ENCODE measurements at regions not wholly inside any gene's neighbourhood (a gene's known extent, or its start where the extent isn't known, plus 50 kb on each side); places are given as distances from the start of the nearest gene placed in this dataset.

DNA sequence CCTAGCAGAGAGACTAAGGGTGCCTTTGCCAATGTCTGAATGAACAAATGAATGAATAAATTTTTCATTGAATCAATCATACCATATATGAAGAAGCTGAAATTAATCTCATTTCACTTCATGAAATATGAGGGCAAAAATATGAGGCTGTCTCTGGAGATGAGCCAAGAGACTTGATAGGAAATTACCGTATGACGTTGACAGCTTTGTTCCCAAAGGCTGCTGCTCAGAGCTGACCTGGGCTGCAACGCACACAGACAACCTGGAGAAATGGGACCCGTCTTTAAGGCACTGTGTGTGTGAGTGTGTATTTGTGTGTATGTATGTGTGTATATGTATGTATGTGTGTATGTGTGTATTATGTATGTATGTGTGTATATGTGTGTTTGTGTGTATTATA is 226.1 kb downstream of the IRX2 start:
- no peak for DNase-seq

DNA sequence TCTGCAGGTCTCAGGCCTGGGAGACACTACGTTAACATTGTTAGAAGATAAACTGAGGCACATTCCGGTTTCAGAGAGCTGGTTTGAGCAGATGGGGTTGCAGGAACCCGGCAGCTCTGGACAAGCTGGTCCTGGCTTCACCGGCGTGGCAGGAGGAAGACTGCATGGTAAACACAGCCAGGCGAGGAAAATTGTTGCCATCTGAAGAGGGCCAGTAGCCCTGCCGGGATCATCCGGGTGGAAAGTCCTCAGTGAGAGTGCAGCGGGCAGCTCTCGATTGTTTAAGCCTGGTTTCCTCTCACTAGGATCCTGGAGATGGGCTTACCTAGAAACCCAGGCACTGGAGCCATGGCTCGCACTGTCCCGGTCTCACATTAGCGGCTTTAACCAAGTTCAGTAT is 226.9 kb downstream of the IRX2 start:
- no peak for DNase-seq

DNA sequence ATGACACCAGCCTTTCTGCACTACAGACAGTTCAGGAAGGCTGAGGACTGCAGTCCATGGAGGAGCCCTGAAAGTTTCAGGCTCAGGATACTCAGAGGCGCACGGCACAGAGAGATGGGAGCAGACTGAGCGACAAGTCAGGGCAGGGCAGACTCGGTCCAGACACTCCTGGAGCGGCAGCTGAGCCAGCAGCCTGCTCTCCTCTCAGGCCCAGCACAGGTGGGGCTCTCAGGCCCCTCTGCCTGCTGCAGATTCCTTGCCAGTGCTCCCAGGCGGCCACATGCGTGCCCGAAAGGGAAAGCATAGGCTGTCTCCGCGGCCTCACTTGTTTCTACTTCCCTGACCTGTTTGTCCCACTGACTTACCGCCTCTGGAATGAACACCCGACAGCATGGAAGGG is 228.3 kb downstream of the IRX2 start:
- DNase-seq = no peak

DNA sequence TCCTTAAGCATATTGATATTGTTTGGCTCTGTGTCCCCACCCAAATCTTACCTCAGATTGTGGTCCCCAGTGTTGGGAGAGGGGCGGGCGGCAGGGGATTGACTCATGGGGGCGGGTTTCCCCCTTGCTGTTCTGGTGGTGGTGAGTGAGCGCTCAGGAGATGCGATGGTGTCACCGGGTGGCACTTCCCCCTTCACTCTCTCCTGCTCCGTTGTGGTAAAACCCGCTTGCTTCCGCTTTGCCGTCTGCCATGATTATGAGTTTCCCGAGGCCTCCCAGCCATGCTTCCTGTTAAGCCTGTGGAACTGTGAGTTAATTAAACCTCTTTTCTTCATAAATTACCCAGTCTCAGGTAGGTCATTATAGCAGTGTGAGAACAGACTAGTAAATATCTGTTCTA is 229.1 kb downstream of the IRX2 start:
- no peak for DNase-seq

DNA sequence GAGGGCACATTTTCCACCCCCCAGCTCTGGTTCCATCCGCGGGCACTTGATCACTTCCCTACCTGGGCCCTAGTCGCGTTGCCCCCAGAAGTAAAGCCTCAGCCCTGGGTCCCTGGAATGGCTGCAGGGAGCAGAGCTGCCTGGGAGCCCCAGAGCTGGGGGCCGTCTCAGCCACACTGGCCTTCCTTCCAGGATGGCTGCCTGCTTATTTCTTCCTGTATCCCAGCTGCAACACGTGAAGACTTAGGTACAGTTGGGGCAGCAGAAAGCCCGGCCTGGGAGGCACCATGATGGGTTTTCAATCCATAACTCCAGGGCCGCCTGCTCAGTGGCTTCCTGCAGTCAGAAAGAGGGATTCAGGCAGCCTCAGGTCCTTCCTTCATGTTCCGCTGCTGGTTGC is 232.3 kb downstream of the IRX2 start:
- DNase-seq = no peak

DNA sequence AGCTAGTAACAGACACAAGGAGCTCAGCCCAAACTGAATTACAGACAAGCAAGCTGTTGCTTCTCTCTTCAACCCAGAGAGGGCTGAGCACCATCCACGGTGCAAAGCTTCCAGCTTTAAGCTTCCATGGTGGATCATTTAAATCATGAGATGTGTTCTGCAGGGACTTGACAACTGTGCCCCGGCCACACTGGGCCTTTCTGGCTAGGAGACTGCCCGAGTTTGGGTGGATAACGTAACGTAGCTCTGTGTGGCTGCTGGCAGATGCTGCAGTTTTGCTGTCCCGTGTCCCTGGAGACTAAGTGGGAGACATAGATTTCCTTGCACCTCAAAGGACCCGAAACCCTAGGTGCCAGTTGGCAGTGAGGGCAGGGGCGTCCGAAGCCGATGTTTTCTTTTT is 234.0 kb downstream of the IRX2 start:
- no peak for DNase-seq

DNA sequence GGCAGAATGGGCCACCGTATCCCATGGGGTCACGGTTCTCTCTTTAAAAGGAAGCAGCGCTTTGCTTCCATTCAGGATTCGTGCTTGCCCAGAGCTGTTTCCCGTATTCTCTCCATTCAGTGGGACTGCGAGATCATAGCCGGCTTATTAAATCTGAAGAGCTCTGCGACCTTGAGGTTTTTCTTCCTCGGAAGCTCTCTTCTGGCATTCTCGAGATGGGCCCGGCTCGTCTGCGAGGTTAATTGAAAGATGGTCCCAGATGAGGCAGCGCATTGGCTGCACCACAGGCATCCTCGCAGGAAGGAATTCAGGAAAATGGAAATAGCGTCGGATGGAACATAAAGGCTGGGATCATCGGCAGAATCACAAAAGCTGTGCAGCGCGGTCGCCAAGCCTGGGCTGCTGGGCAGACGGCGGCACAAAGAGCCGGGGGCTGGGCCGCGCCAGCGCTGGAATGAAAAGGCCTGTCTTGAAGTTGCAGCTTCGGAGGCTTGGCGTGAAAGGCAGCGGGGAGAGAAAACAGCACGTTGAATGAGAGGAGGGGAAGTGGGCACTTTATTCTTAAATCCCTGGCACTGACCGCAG is 236.2 kb downstream of the IRX2 start:
- no peak for DNase-seq

DNA sequence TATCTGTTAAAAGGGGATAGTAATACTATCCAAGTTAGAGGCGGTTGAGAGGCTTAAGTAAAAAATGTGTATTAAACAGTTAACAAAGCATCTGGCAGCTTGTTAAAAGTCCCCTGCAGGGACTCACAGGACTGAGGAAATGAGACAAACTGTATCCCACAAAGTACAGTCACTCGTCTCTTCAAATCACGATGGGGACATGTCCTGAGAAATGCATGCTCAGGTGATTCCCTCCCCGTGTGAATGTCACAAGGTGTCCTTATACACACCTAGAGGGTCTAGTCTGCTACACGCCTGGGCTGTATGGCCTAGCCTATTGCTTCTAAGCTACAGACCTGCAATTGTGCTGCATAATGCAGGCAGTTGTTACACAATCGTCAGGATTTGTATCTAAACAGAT is 237.0 kb downstream of the IRX2 start:
- DNase-seq = no peak

DNA sequence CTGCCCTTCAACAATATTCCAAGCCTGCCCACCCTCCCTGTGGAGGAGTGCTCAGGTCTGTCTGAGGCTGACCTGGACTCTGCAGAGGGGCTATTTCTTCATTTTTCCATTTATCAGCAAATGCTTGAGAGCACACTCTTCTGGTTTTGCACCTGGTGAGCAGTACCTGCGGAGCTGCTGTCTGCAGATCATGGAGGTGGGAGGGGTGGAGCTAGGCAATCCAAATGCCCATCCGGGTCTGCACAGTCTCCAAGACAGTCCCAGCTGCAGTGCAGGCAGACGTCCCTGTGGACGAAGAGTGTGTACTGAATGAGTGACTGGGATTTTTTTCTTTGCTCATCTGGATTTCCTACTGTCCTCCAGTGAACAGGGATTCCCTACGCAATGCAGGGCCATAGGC is 239.8 kb downstream of the IRX2 start:
- no peak for DNase-seq

DNA sequence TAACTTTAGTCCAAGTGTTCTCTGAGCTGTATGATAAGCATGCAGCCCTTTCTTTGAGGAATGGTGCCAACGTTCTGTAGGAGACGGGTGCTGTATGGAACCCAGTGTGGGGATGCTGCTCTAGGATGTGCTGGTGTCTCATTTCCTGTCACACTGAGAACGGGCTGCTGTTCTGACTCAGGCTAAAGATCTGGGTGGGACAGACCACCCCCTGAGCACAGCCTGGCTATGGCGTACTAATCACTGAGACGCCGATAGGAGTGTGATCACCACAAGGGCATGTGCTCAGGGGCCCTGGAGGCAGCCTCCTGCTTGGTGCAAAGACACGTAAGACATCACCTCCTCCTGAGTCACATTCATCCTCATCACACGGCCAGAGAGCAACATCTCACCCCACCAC is 240.4 kb downstream of the IRX2 start:
- DNase-seq = no peak

DNA sequence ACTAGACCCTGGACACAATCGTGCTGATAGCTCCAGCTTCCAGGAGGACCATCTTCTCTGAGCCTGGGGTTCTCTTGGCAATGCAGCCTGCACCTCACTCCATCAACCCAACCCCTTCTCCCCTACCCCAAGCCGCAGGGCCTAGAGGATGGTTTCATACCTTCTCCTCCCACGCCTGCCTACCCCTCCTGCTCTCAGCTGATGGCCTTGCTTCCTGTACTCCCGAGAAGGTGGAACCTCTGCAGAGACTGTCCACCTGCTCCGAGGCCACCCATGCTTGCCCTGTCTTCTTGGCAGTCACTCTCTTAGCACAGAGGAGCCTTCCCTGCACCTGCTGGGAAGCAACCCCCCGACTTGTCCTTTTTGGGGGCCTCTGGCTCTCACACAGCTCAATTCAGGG is 241.9 kb downstream of the IRX2 start:
- DNase-seq = no peak

DNA sequence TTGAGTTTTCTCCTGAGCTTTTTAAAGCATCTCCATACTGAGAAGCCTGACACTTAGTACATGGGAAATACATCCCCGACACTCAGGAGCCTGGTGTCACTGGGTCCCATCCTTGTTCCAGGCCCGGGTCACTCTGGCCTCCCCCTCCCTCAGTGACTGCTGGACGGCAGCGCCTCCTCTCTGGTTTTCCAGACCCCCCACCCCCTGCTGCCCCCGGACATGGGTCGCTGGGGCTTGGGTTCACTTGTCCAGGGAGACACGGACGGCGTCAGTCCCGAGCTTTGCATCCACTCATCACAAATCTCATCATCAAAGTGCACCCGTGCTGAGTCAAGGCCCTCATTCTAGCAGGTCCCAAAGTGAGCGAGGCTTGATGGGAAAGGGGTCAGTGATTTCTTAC is 243.0 kb downstream of the IRX2 start:
- DNase-seq = no peak

DNA sequence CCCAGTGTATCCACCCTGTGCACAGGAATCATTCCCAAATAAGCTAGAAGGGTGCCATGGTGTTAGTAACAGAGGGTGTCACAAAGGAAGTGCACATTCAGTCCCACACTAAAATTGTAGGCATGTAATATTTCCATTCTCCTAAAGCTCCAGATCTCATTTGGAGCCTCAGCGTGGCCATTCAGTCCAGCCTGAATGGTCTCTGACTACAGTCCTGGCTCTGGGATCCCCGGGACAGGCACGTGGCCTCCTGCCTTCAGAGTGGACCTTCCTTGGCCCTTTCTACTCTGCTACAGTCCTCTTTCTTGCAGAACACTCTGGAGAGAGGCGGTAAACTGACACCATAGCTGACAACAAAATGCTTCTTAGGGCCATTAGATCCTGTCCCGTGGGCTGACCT is 243.9 kb downstream of the IRX2 start:
- DNase-seq = no peak

DNA sequence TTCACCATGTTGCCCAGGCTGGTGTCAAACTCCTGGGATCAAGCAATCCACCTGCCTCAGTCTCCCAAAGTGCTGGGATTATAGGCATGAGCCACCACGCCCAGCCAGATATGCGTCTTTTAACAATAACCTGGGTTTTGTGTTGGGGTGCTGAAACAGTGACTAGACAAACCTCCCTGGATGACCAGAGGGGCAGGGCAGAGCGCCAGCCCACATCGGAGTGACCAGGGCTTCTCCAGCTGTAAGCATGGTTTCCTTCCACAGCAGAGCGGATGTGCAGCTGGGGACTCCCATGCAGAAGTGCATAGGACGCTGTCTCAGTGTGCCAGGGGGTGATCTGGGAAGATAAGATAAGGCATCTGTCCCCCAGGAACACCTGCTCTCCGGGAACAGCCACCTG is 244.9 kb downstream of the IRX2 start:
- no peak for DNase-seq

DNA sequence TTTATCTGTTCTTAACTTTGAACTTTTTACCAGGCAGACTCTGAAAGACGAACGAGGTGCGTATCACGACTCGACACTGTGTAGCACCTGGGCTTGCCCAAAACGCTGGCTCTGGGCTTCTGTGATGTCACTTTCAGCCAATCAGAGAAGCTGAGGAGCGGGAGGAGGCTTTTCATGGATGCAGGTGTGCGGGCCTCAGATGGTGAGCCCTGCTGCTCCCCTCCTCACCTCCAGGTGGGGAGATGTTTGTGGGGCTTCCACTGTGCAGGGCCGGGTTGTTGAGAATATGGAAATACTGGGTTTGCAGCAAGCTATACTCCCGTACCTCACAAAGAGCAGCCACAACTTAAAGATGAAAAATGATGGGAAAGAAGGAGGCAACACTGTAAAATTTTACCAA is 246.3 kb downstream of the IRX2 start:
- no peak for DNase-seq

DNA sequence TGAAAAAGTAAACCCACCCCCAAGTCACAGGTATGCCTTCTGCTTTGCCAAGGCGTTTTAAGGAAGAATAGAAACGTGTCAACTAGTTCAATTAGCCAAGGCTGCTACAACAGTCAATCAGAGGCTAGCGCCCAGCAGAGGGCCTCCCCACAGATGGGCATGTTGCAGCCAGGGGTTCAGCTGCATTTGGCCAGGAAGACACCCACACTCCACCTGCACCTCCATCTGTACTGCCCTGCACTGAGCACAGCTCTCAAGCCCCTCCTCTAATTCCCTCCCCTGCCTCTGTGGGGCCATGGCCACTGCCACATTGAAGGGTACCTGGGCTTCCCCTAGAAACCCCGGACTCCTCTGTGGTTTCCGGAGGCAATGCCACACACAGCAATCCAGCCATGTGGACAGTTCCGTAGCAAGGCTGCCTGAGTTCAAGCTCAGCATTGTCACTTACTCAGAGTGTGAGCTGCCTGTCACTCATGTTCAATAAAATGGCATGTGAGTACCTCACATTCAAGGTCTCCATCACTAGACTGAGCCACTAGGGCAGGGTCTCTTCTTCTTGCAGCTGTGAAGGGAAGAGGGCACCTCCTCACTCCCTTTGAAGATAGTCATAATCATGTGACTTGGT is 248.4 kb downstream of the IRX2 start:
- no peak for DNase-seq

DNA sequence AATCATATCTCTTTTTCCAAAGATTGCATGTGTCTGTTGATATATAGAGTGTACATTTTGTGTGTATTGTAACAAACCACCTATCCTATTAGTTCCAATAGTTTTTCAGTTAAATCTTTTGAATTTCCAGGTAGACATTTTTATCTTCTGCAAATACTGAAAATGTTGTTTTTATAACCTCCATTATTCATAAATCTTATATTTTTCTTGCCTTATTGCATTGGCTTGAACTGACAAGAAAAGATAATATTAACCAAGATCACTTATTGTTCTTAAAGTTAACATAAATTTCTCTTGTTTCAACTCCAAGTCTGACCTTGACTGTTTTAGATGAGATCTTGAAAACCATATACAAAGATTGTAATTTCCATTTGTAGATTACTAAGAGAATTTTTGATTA is 251.6 kb downstream of the IRX2 start:
- DNase-seq = no peak

DNA sequence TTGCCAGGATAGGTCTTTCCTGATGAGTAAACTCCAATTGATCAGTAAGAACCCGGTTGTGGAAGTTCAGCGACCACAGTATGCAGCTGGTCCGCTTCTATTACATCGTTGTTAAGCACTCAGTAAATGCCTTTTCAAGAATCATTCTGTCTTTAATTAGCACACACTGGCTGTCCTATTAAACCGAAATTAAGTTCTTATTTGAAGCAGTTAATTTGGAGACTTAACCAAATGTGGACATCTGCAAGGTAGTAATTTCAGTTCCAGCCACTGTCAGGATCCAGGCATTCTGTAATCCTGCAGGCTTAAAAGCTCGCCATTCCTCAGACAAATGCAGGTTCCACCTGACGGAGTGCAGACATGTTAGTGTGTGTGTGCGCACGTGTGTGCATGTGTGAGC is 254.6 kb downstream of the IRX2 start:
- DNase-seq = no peak

DNA sequence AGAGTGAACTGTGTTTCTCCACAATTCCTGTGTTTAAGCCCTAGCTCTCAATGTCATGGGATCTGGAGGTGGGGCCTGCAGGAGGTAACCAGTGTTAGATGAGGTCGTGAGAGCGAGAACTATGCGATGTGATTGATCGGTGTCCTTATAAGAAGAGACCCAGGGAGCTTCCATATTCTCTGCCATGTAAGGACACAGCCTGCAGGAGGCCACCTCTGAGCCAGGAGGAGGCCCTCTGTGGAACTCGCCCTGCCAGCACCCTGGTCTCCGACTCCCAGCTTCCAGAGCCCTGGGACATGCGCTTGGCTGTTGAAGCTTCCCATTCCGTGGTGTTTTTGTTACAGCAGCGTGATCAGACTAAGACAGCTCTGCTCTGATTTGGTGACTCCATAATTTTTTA is 255.4 kb downstream of the IRX2 start:
- DNase-seq = no peak

DNA sequence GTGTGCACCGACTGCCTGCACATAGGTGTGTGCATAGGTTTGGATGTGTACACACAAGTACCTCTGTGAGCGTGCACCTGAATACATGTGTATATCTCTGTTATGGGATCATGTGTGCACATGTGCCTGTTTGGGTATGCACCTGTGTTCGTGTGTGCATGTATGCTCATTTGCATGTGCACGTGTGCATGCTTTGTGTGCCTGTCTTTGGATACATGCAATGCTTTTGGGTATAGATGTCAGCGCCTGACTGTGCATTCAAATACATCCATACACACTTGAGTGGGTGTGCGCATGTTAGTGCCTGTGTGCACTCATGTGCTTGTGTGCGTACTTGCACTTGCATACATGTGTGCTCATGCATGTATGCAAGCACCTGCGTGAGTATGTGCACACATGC is 258.1 kb downstream of the IRX2 start:
- DNase-seq = no peak

DNA sequence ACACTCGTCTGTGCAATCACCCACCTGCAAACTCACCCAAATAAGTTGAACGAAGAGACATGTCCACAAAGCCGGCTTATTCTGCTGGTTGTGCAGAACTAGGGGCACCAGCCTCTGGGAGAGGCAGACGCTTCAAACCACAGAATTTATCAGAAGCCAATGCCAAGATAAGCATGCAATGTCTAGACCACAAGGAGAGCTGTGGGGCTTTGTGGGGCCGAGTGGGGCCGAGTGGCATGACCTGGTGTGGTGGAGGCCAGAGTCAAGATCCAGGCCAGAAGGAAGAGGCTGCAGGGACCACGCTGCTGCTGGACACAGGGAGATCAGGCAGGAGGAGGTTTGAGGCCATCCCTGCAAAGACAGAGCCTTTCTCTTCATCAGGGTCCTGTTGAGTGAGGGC is 259.0 kb downstream of the IRX2 start:
- DNase-seq = no peak

DNA sequence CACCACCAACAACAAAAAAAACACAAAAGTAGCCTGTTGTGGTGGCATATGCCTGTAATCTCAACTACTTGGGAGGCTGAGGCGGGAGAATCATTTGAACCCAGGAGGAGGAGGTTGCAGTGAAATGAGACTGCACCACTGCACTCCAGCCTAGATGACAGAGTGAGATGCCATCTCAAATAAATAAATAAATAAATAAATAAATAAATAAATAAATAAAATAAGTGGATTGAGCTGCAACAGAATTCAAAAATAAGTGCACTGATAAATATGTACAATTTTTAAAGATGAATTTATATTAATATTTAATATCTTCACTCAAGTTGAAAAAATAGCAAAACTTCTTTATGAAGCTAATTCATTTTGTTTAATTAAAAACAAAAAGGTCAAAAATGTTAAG is 259.6 kb downstream of the IRX2 start:
- DNase-seq = no peak

DNA sequence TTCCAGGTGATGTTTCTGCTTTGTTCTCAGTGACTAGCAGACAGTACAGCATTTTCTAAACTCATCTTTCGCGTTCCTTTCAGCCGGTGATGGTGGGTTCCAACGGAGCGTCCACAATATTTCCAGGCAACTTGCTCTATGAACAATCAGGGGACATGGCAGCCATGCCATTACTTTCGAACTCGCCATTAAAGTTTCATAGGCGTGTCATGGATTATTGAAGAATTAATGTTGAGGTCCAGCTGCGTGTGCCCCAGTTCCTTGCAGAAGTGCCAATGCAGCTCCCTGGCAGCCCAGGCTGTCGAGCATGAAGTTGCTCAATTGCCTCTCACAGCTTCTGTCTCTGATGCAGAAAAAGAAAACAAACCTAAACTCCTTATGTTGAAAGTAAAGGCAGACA is 262.2 kb downstream of the IRX2 start:
- no peak for DNase-seq

DNA sequence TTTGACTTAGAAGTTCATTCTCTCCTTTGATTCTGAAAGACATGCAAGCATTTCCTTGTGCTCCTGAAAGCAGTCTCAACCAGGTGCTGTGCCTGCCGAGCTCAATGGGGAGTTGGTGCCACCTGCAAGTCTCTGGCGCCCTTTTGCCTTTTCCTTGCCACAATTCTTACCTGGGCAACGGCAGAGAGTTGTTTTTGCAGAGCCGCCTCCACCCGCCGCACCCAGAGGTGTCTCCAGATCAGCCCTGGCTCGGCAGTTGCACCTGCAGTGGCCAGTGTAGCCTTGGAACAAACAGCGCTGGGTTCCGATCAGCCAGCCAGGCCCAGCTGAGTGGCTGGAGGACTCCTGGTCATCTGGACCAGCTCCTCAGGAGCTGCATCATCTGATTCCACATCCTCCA is 262.9 kb downstream of the IRX2 start:
- DNase-seq = no peak

DNA sequence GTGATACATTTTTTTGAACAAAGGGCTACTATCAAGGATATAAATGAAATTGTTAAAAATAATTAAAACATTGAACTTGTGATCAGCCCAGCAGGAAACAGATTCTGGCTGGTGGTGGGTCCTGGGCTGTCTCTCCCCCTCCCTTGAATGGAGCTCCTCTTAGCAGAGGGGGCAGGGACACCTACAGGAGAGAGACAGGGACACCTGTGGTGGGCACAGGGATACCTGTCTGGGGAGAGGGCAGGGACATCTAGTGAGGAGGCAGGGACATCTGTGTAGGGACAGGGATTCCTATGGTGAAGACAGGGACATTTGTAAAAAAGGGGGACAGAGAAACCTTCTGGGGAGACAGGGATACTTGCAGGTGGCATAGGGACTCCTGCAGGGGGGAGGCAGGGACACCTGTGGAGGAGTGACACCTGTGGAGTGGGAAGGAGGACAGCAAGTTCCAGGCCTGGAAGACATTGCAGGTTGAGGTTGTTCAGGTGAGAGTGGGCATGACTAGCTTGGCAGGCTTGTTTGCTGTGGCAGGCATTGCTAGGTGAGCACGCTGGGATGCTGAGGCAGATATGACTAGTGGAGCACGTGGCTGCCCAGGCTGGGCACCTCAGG is 264.2 kb downstream of the IRX2 start:
- DNase-seq = no peak

All from activated CD4-positive, CD25-positive, alpha-beta regulatory T cell (primary cell).